Middle frontal gyrus (tissue), 1 donor: ENCODE measurements at regions not wholly inside any gene's neighbourhood (a gene's known extent, or its start where the extent isn't known, plus 50 kb on each side); places are given as distances from the start of the nearest gene placed in this dataset.
A peak's percentile ranks its signal among the peaks of the same experiment; 100 is the strongest.
"Not testable (repeated sequence)": the region's sequence is repeated elsewhere in the genome, so short reads cannot be mapped to it uniquely, and the experiment has no call there.

ENCODE experiments used
- DNase-seq: peaks from one replicate; pipeline ENCODE4 v3.0.0-alpha.2; 2015; ENCODE audit warnings: low spot score; ENCODE audit errors: extremely low spot score

DNA sequence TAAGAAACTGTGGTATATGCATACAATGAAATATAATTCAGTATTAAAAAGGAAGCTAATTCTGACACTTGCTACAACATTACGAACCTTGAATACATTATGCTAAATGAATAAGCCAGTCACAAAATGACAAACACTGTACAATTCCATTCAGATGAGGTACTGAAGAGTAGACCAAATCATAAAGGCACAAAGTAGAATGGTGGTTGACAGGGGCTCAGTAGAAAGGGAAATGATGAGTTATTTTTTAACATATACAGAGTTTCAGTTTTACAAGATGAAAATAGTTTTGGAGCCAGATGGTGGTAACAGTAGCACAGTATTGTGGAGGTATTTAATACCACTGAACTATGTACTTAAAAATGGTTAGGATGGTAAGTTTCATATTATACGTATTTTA is 254.6 kb upstream of the RBMS3 start:
- DNase-seq: no peak

GRCh38 chr3:29026959-29027358 is 253.9 kb upstream of the RBMS3 start:
- DNase-seq: no peak

- DNase-seq: not testable (repeated sequence)
Measured at GRCh38 chr3:29031175-29031574, 249.7 kb upstream of the RBMS3 start.

DNA sequence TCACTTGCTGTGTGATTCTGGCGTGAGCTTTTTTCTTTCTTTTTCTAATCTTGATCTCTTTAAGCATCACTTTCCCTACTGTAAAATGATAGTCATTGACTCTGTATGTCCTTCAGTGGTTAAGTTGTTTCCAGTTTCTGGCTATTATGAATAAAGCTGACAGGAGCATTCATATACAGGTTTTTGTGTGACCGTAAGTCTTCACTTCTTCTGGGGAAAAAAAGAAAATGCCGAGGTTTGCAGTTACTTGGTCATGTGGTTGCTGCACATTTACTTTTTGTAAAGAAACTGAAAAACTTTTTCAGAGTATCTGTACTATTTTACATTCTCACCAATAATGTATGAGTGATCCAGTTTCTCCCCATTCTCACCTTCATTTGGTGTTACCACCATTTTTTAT is 247.4 kb upstream of the RBMS3 start:
- DNase-seq: no peak

DNA sequence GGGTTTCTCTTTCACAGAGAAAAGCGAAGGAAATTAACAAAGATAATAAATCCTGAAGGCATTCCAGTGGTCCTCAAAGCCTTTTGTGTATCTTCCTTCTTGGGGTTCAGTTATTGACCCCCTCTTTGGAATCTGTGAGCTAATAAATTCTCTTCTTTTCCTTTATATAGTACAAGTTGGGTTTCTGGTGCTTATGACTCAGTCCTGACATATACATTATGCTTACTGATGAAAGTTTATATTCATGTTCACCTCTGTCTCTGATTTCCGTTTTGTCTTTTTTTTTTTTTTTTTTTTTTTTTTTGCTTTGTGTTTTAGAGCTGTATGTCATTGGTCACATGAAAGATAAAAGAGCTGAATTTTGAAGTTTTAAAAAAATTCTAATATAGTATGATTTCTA is 230.7 kb upstream of the RBMS3 start:
- DNase-seq: no peak

- DNase-seq: no peak
Measured at GRCh38 chr3:29057326-29057725, 223.5 kb upstream of the RBMS3 start.

DNA sequence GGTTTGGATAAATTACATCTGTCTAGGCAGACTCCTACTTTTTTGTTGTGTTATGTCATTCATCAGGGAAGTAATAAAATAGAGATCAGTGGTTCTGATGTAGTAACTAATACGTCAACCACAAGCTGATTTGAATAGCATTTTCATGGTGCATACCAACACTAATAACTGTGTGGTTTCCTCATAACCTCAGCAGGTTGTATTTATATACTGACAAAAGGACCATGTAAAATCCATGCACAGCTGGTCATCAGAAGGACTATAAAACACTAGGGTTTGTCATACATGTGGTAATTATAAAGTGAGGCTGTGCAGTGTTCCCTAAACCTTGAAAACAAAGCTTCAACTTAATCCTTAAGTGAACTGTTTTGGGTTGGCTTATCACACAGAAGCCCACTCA is 216.8 kb upstream of the RBMS3 start:
- DNase-seq: no peak

- DNase-seq: peak; percentile 52
Measured at GRCh38 chr3:29065211-29065785, 215.6 kb upstream of the RBMS3 start.

DNA sequence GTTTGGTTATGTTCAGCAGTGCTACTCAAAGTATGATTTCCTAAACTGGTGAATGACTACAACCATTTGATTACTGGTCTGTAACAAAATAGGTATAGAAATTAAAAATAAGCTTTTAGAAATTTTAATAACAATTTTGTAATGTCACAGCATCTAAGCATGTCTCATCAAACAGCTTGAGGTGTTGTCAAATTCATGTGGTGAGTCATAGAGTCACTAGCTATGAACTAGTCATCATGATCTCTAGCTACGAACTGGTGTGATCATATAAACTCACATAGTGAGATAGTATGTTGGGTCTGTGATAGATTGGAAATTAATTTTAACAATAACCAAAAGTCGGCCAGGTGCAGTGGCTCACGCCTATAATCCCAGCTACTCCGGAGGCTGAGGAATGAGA is 213.9 kb upstream of the RBMS3 start:
- no peak for DNase-seq

DNA sequence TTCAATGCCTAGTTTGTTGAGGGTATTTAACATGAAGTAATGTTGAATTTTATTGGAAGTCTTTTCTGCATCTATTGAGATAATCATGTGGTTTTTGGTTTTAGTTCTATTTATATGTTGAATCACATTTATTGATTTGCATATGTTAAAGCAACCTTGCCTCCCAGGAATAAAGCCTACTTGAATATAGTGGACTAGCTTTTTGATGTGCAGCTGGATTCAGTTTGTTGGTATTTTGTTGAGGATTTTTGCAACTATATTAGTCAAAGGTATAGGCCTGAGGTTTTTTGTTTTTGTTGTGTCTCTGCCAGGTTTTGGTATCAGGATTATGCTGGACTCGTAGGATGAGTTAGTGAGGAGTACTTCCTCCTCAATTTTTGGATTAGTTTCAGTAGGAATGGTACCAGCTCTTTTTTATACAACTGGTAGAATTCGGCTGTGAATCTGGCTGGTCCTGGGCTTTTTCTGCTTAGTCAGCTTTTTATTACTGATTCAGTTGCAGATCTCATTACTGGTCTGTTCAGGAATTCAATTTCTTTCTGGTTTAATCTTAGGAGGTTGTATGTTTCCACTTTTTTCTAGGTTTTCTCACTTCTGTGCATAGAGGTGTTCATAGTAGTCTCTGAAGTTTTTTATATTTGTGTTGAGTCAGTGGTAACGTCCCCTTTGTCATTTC is 209.8 kb upstream of the RBMS3 start:
- DNase-seq: no peak

- no peak for DNase-seq
Measured at GRCh38 chr3:29072611-29073010, 208.3 kb upstream of the RBMS3 start.

- no peak for DNase-seq
Measured at GRCh38 chr3:29077356-29077755, 203.5 kb upstream of the RBMS3 start.

- no peak for DNase-seq
Measured at GRCh38 chr3:29079358-29079757, 201.5 kb upstream of the RBMS3 start.

- no peak for DNase-seq
Measured at GRCh38 chr3:29080967-29081366, 199.9 kb upstream of the RBMS3 start.

DNA sequence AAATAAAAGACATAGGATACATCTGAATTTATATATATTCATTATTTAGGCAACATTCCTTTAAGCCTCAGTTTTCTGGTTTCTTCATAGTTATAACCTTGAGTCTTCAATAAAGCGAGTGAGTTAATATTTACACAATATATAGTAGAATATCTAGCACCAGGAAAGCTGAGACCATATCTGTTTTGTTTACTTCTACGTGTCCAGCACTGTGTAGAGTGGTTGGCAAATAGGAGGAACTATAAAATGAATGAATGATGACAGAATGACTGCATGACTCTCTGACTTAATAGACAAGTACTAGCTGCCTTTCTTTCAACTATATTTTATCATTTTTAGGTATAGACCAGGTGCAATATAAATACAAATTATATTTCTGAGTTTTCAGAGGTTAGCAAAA is 197.8 kb upstream of the RBMS3 start:
- no peak for DNase-seq

DNA sequence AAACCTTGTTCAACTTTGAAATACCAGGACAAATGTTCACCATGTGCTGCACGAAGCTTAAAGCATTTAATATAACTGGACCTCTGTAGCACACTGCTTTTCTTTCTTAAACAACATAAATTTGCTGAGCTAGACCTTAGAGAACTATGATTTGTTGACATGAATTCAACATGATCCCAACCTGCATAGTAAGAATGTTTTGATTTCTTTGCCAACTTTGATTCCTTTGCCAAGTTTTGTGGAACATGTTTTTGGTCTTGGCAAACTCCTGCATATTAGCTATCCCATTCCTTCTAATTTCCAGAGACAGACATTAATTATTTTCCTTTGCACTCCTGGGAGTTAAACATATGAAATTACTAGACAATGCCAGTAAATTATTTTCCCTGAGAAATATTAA is 197.2 kb upstream of the RBMS3 start:
- DNase-seq: no peak

GRCh38 chr3:29088579-29088978 is 192.3 kb upstream of the RBMS3 start:
- no peak for DNase-seq

DNA sequence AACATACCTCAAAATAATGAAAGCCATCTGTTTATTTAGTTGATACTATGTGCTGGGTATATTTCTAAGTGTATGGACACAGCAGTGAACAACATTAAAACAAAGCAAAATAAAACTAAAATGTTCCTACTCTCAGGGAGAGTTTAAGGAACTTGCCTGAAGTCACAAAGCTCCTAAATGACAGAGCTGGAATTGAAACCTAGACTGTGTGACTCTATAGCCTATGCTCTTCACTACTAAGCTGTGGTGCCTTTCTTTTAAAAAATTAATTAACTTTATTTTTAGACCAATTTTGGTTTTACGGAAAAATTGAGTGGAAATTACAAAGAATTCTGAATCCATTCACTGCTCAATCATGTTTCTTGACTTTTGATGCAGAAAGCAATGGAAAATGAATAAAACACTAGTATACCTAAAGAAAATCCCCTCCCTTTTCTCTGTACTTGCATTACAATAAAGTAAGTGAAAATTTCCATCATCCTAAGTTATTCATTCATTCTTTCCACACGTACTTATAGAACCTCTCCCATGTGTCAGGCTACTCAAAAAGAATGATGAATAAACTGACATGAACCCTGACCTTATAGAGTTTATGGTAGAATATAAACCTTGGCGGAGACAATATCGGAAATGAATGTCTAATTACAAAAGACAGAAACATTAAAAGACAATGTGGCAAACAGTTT is 189.8 kb upstream of the RBMS3 start:
- no peak for DNase-seq

DNA sequence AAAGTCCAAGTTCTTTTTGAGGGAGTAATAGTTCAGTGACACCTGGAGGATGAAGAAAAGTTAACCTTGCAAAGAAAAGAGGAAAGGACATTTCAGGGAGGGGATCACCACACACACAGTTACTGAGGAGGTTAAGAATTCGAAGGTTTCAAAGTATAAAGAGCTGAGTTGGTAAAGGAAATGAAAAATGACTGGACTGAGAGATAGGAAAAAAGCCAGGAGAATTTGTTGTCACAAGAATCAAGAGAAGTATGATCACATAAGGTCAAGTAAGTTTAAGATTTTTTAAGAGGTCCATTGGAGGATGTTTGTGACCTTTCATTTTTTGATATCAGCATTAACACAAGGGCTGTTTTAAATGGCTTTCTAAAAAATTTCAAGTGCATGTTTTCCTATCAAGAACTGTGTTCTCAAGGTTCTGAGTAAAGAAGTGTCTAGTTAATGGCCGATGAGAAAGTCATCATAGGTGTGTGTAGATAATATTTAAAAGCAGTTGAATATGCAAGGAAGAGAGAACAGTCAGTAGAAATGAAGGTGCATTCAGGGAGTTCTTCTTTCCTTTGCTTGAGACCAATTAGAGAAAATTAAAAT is 189.2 kb upstream of the RBMS3 start:
- no peak for DNase-seq

GRCh38 chr3:29092348-29092747 is 188.5 kb upstream of the RBMS3 start:
- DNase-seq: no peak

DNA sequence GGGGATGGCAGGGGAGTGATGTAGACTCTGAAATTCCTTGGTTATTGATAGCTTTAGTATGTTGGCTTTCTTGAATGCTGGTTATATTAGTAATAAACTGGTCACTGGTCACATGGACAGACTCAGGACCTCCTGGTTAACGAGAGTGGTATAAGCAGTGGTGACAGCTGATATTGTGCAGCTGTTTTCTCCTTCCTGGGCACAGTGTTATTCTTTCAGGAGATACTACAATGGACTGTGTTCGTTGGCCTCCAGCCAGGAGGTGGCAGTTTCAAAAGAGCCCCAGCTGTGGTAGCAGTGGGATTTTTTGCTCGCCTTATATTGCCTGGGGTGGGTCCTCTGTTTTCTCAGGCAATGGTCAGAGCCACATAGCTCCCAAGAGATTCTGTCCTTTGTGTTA is 181.6 kb upstream of the RBMS3 start:
- DNase-seq: no peak

DNA sequence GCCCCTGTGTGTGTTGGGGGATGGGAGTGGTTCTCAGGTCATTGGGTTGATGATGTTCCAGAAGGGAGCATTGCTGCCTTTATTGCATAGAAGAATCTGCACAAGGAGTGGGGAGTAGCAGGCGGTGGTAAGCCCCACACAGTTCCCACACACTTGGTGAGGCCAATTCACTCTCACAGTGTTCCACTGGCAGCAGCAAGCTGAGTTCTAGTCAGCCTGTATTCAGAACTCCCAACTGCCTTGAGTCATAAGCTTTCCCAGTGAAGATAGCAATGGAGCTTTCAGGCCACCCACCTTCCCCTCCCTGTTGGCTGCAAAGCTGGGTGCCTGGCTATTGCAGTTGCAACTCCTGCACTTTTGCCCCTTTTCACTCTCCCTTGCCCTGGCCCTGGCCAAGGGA is 181.1 kb upstream of the RBMS3 start:
- no peak for DNase-seq

DNA sequence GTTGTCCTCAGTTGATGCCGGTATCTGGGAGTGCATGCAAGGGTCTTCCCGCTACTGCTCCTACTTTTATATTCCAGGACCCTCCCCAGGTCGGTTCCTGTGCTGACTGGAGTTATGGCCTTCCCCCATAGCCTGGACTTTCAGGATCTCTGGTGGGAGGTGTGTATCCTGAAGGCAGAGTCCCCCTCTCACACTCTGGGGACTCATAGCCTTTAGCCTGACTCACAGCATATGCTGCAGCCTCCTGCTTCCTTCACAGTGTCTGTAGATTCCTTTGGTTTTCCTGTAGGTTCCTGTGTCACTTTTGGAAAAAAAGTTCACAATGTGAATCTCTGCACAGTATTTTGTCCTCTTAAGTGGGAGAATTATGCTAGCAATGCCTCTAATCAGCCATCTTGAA is 180.6 kb upstream of the RBMS3 start:
- no peak for DNase-seq
